ENCODE measurements at regions not wholly inside any gene's neighbourhood (a gene's known extent, or its start where the extent isn't known, plus 50 kb on each side); places are given as distances from the start of the nearest gene placed in this dataset.
"Not testable (repeated sequence)": the region's sequence is repeated elsewhere in the genome, so short reads cannot be mapped to it uniquely, and the experiment has no call there.

DNA sequence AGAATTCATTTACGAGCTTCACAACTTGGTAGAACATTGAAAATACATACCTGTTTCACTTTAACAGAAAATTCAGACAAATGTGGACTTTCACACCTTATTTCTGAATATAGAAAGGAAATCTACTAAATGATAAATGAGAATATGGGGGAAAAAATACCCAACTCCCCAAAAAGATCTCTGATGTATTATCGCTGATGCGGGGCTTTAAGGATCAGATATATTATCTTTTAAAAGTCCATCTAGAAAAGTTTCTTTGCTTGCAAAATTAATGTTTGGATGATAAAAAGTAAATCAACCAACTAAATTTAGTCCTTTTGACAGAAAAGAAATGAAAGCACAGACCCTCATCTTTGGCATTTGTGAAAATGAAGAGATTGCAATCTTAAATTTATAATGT lies 540.1 kb upstream of the CHAC2 start:
- DNase-seq (ENCODE audit: low spot score in 2 of 2): no peak
- no peak for FAIRE-seq

DNA sequence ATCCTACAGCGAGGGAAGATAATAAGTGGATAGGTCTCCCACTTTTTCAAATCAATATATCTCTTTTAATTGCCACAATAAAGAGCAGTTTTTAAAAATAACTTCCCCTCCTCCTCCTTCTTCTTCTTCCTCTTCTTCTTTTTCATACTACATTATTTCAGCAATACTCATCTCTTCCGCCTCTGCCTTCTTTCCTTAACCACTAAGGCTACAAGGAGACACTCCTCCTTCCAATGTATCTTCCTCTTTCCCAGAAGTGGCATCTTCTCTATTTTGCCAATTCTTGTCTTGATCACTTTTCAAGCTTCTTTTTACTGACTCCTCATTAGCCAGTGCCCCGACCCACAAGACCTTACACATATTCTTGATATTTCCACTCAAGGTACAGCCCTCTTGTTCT lies 546.6 kb upstream of the CHAC2 start:
- DNase-seq (ENCODE audit: low spot score in 2 of 2) (no peak), FAIRE-seq (no peak)

DNA sequence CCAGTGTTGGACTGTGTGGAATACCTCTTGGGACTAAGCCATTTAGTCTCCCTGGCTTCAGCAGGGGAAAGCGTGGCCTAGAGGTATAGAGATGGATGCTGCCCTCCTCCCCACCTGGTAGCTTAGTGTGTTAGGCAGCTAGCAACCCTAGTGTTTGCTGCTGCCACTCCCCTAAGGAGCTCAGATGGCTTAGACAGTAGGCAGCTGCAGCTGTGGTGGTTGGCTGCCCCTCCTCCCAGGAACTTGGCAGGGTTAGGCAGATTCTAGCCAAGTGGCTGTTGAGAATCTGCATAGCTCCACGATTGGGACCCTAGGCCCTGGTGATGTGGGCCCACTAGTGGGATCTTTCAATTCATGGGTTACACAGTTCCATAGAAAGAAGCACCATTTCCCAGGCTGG lies 550.4 kb upstream of the CHAC2 start:
- DNase-seq (ENCODE audit: low spot score in 2 of 2) (no peak), FAIRE-seq (no peak)

DNA sequence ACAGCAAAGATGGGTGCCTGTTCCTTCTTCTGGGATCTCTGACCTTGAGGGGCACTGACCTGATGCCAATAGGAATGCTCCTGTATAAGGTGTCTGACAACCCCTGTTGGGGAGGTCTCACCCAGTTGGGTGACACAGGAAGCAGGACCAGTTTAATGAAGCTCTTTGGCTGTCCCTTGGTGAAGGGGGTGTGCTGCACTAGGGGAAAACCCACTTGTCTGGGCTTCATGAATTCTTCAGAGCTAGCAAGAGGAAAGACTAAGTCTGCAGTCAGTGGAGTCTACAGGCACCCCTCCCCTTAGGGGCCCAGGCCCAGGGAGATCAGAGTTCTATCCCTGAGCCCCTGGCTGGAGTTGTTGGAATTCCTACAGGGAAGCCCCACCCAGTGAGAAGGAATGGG lies 550.8 kb upstream of the CHAC2 start:
- DNase-seq (ENCODE audit: low spot score in 2 of 2) (no peak), FAIRE-seq (no peak)

DNA sequence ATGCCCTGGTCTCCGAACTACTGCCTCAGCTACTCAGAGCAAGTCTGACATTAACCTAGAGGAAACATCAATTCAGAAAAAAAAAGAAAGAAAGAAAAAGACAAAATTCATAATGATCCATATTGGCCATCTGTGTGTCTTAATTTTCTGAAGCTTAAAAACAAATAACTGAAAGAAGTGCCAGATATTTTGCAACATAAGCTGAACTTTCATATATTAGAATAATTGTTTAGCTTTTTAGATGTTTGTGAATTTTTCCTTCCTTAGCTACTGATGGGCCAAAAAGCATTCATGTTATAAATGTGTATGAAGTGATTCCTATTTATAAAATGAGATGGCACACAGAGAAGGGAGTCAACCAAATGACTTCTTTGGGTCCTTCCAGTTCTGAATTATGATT lies 555.0 kb upstream of the CHAC2 start:
- DNase-seq (ENCODE audit: low spot score in 2 of 2): no peak
- no peak for FAIRE-seq

DNA sequence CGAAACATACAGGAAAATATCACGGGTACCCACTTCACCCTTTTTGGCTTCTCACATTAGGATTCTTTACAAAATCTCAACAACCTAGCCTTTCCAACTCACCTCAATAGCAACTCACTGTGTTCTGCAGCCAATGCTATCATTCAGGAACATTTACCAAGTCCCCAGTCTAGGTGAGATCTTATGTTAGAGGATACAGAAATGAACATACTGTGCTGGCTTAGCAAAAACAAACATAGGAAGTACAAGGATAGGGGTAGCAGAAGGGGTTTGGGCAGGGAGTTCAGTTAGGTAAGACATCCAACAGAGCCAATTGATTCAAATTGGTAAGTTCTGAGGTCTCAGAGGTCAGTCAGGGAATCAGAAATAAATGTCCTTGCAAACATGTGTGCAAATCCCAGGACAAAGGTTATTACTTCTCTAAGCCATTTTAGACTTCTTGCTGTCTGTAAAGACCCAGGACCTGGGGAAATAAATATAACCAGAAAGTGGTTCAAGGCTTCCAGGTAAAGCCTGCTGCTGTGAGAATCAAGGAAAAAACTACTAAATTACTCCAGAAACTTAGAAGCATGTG lies 556.3 kb upstream of the CHAC2 start:
- DNase-seq (ENCODE audit: low spot score in 2 of 2) (no peak), FAIRE-seq (no peak)

DNA sequence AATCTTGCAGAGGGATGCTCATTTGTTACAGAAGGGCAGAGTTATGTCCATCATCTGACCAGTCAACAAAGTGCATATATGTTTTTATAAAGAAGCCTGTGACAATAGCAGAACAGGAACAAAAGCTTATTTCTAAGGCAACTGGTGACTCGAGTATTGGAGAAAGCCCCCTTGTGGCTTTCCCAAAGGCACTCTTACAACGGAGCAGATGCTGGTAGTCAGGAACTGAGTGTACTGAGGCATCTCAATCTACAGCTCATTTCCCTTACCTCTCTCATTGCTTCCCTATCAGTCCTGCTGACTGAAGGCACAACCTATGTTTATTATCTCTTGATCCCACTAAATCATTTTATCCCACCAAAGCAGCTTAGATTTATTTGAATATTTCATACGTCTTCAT lies 557.1 kb upstream of the CHAC2 start:
- FAIRE-seq: no peak
- no peak for DNase-seq (ENCODE audit: low spot score in 2 of 2)

DNA sequence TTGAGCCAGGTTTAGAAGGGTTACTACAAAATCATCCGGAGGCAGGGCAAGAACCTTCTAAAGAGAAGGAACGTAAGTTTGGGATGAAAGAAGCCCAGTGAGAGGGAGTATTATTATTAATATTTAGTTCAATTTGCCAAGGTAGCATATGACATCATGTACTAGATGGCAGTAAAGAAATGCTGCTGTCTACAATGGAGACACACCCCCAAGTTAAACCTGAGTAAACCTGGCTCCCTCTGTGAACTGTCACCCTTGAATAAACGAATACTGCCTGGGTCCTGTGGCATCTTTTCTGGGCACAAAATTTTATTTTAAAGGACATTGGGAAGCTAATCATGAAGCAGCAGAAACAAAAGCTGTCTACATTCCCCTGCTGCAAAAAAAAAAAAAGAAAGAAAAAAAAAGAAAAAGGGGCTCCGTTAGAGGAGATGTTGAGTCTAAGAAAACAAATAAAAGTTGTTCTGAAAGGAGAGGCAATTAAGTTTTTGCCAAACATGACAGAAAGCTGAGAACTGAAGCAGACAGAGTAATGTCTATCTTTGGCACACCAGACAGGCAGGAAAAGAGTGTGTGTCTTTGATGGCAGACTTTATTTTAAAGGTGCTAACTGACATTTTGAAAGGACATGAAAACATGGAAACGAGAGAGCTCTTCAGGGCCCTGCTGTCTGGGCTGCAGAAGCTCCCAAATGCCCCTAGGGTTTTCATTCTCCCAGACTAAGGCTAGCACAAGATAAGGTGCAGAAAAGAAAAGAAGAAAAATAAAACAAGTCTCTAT lies 557.7 kb upstream of the CHAC2 start:
- FAIRE-seq: no peak
- DNase-seq (ENCODE audit: low spot score in 2 of 2): no peak

DNA sequence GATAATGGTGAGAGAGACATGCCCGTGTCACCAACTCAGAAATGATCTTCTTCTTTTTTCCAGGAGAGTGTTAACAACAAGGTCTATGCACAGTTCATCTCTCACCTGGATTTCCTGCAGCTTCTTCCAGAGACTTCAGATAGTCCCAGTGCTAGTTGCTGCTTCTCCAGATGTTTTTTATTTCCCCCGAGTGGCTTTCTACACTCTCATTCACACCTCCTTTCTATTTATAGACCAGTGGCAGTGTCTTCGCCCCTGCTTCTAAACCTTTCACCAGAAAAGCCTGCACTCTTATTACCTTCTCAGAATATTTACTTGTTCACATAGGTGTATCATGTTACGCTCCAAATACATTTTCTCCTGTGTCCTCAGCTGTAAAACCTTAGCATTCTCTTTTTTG lies 558.8 kb upstream of the CHAC2 start:
- FAIRE-seq (no peak), DNase-seq (ENCODE audit: low spot score in 2 of 2) (no peak)

DNA sequence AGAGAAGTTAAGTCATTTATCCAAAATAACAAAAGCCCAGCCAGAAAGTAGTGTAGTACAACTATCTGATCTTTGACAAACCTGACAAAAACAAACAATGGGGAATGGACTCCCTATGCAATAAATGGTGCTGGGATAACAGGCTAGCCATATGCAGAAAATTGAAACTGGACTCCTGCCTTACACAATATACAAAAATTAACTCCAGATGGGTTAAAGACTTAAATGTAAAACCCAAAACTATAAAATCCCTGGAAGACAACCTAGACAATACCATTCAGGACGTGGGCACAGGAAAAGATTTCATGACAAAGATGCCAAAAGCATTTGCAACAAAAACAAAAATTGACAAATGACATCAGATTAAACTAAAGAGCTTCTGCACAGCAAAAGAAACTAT lies 561.4 kb upstream of the CHAC2 start:
- DNase-seq (ENCODE audit: low spot score in 2 of 2); FAIRE-seq: not testable (repeated sequence)

DNA sequence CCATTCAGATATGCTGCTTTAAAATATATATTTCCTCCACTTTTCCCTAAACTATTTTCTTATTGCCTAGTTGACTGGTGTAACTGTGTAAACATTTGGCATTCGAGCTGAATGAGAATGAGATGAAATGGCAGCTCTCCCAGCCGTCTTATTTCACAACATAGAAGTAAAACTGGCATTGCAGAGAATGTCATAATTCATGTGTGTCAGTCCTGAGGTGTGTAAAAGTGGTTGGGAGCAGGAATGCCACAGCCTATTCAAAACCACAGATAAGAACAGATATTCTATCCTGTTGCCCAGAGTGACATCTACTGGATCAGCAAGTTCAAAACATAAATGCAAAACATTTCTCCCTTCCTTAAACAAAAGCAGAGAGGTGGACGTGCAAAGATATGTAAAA lies 565.5 kb upstream of the CHAC2 start:
- FAIRE-seq: no peak
- DNase-seq (ENCODE audit: low spot score in 2 of 2): no peak

DNA sequence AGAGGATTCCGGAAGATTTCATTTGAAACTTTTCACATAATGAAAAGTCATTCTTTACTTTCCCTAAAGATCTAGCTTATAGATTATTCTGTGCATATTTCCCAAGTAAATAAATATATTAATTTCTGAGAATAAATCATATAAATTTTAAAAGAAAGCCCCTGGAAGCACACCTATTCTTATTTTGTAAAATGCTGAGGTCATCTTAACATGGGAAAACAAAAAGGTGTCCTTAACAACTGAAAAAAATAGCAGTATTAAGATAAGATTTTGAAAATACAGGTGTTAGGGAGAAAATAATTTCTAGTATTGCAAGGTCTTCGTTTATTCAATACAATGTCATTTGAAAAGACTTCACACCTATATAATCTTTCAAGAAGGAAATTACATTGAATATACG lies 567.5 kb upstream of the CHAC2 start:
- FAIRE-seq (no peak), DNase-seq (ENCODE audit: low spot score in 2 of 2) (no peak)

DNA sequence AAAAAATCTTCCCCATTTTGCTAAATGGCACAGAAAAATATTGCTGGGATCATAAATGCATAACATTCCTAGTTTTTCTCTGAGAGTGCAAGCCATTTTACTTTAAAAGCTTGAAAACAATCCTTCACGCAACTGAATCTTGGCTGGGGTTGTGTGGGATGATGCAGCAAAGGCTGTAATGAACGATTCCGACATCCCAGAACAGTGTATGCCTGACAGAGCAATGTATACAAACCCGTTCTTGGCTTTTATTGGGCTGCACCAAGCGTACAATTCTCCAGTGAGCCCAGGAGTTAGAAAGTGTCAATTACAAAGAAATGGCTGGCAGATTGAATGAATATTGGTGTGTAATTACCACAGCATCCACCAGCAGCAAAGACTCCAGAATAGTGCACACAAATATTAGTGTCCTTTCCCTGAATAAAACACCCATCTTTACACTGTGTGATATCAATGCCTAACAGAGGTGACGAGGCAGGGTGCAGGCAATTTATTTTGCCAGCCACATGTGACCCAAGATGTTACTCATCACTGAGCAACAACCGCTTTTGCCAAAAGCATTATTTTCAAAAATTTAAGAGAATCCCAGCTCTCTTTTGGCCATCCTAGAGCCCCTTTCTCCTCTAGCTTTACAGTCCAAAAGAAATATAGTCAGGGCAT lies 578.6 kb upstream of the CHAC2 start:
- FAIRE-seq: no peak

DNA sequence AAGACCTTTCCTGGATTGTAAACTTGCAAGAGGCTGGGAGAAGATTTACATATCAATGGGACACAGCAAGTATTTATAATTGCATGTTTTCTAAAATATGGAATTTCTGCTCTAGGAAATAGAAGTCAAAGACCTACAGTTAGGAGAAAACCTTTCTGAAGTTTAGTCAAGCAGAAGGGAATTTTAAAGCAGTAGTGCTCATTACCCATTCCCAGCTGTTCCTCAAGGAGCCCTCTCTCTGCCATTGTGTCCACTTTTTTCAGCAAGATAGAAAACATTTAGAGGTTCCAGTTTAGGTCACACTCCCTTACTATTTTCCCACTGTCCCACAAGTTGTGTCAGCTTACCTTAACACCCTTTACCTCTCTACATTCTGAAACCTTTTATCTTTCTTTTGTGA lies 584.0 kb upstream of the CHAC2 start:
- FAIRE-seq (no peak), DNase-seq (ENCODE audit: low spot score in 2 of 2) (no peak)

More for the DNA sequence above, 578.6 kb upstream of the CHAC2 start:
- no peak for DNase-seq (ENCODE audit: low spot score in 2 of 2)

DNA sequence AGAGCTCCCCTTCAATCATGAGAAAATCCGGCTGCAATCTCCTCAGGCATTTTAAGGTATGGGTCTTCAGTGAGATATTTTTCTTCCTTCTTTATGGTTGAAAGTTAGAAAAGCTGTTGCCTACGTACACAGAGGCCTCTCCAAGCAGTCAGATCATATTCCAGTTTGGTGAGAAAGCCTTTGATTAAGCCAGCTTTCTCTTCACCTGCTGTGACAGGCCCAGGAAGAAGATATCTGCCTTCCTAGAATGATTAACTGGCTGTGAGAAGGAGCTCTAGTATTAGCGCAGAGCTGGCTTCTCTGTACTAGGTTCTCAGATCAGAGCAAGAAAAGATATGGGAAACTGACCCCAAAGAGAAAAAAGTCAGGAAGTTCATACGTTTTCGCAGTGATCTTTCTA lies 585.0 kb upstream of the CHAC2 start:
- FAIRE-seq (no peak), DNase-seq (ENCODE audit: low spot score in 2 of 2) (no peak)

DNA sequence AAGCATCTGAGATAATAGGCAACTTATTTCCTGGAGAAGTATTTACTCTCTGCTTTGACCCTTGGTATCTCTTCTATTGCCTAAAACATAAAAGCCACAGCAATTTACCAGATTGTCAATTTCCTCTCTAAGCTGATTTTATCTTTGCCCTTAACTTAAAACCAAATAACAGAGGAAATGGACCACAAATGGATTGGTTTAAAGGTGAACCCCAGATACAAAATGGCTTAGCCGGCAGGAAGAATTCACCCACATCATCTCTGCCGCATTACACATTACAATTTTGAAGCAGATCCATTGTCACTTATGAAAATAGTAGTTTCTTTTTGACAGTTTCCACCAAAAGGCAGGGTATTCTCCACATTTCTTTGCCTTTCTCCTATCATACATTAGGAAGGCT lies 585.8 kb upstream of the CHAC2 start:
- FAIRE-seq: no peak
- no peak for DNase-seq (ENCODE audit: low spot score in 2 of 2)

DNA sequence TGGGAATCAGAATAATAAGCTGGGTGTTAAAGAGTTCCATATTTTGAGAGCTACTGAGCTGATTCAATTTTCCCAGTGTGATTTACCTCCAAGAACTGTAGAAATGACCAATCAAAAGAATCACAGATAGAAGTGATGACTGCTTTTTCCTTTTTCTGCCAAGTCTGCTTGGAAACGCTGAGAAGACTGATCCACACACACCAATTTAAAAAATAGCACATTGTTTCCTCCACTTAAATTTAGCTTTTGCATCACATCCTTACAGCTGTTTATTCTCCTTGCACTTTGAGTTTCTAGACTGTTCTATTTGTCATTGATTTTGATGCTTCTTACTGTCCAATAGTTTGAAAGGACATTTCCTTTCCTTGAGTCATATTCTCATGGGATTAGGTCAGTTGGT lies 590.3 kb upstream of the CHAC2 start:
- FAIRE-seq: no peak
- no peak for DNase-seq (ENCODE audit: low spot score in 2 of 2)

DNA sequence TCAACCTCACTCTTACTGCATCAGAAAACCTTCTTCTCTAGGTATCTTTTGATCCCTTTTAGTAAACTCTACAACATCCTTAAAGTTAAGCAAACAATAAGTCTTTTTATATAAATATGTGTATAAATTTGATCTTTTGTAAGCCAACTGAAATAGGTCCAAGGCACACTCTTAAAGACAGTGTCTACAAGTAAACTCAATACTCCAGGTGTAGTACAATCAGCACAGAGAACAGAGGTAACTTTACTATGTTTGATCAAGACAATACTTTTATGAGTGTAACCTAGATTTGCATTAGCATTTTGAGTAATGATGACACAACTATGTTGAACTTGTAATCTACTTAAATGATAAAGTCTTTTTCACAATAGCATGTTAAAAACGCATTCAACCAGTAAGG lies 593.1 kb upstream of the CHAC2 start:
- FAIRE-seq (no peak), DNase-seq (ENCODE audit: low spot score in 2 of 2) (no peak)

DNA sequence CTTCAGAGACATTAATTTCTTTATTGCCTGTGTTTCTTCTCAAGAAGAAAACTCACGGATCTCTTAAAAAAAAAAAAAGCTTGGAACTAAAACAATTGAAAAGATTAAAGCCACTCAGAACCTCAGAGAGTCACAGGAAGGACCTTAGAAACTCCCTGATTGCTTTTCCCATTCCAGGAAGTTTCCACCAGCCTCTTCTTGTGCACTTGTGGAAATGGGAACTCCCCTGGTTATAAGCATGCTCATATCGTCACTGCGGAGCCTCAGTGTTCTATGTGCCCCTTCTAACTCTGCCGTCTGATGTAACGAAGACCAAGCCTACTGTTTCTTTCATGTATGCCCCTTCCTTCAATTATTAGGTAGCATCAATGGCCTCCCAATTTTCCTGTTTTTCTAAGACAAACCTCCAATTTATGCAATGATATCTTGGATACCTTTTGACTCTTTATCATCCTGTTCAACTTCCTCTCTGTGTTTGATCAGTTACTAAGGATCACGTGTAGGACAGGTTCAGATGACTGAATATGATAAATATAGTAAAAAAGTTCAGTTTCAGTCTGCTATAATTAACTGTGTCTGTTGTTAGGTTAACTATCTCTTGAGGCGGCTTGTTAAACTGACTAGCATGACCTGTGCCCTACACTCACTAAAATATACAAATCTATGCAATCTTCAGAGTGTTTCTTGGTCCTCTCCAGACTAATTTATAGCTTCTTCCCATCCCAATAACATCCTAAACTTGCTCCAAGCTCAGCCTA lies 593.7 kb upstream of the CHAC2 start:
- FAIRE-seq (no peak), DNase-seq (ENCODE audit: low spot score in 2 of 2) (no peak)

DNA sequence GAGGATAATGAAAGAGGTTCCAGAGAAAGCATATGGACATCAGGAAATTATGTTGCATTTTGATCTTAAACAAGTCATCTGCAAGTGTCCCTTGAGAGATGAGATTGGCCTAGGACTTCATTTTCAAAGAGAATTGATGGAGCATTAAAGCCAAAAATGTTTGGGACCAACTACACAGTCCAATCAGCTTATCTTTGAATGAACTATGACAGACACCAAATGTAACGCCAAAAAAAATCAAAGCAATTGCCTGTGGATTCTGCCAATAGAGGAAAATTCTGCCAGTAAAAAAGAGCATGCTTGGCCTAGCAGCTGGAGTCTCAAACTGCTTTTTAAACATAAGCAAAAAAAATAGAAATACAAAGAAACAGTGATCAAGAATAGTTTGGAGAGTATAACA lies 594.5 kb upstream of the CHAC2 start:
- DNase-seq (ENCODE audit: low spot score in 2 of 2) (no peak), FAIRE-seq (no peak)

DNA sequence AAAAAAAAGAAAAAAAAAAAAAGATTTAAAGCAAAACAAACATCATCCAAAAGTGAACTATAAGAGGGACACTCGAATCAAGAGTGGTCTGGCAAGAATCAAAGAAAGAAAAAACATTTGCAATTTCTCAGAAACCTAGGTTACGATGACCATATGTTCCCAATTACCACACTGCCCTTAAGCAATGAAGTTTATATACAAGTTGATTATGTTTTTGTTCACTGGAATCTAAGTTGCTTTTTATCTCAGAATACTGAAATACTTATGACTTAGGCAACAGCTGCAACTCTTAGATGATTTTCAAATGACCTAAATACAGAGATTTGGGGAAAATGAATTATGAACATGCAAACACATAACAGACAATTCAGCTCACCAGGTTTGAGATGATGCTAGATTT lies 597.1 kb upstream of the CHAC2 start:
- DNase-seq (ENCODE audit: low spot score in 2 of 2) (no peak), FAIRE-seq (no peak)
